Lower leg skin (tissue), 3 donors: ENCODE measurements at regions not wholly inside any gene's neighbourhood (a gene's known extent, or its start where the extent isn't known, plus 50 kb on each side); places are given as distances from the start of the nearest gene placed in this dataset.

ENCODE experiments used
- CTCF ChIP-seq, 3 donors: fragments of 450-650 bp; IDR thresholded peaks; one replicate each; pipeline ENCODE4 v1.5.1; 2016; ENCODE audit warnings: antibody characterized with exemption in 3 of 3, mild to moderate bottlenecking in 3 of 3, moderate library complexity in 2 of 3
- POLR2A ChIP-seq, 2 donors: fragments of 450-650 bp; IDR thresholded peaks; one replicate each; pipeline ENCODE4 v1.6.1; 2016 to 2017; ENCODE audit warnings: antibody characterized with exemption in 2 of 2, mild to moderate bottlenecking in 1 of 2, moderate library complexity in 1 of 2

- TF ChIP-seq CTCF (IDR thresholded peaks at IDR 0.05) (no peak), POLR2A (IDR thresholded peaks at IDR 0.05) (no peak)
These were observed 460.6 kb upstream of the ALCAM start for GRCh38 chr3:104906001-104906639.
